HCT116 (cell line): ENCODE measurements at regions not wholly inside any gene's neighbourhood (a gene's known extent, or its start where the extent isn't known, plus 50 kb on each side); places are given as distances from the start of the nearest gene placed in this dataset.

Experiments
- ATAC-seq: fragments of 200-7000 bp; cut with Tn5 transposase; 2 replicates; pipeline ENCODE4 v1.9.1; 2020; ENCODE audit warnings: mild to moderate bottlenecking, moderate library complexity
- BruUV-seq: library from RNA; stranded (reverse); fragments of 400-500 nt; replicated peaks from 2 replicates; lab custom pipeline; 2021; lab: Mats Ljungman, UMichigan
- CTCF ChIA-PET: fragments of 300-600 bp; sonication (Branson Sonifier 250); formaldehyde crosslinking; loops from one replicate; lab custom pipeline; 2021; ENCODE audit warnings: antibody characterized with exemption; lab: Charles Lee
- POLR2A ChIA-PET: fragments of 300-600, 350-600 bp; sonication (Branson Sonifier 250); formaldehyde crosslinking; loops from one replicate; lab custom pipeline; 2021; ENCODE audit warnings: antibody characterized with exemption; lab: Charles Lee
- RAD21 ChIA-PET, 2 experiments: fragments of 300-600 bp; sonication (Branson Sonifier 250); formaldehyde crosslinking; loops; one replicate each; lab custom pipeline; 2023; ENCODE audit warnings: low total read pairs in 2 of 2; ENCODE audit not compliant: uncharacterized antibody in 2 of 2, unreplicated experiment in 2 of 2, low non-redundant PET in 1 of 2; lab: Charles Lee
- DNase-seq: peaks from one replicate; pipeline ENCODE4 v3.0.0-alpha.2; 2010; ENCODE audit warnings: low read depth, low spot score
- H2AFZ ChIP-seq: fragments of 200-600 bp; shearing (Covaris generic), sonication (generic); 2 replicates; pipeline ENCODE4 v1.6.1; 2017; ENCODE audit warnings: low read depth, mixed run types, mixed read lengths, antibody characterized with exemption, low read length; ENCODE audit not compliant: poor library complexity, severe bottlenecking
- H3K27ac ChIP-seq: 2 replicates; pipeline ENCODE4 v1.5.1; 2012; ENCODE audit warnings: low read depth, low read length
- H3K27me3 ChIP-seq: fragments of 200-600 bp; sonication (generic); 2 replicates; pipeline ENCODE4 v1.6.1; 2016; ENCODE audit warnings: mixed run types, low read length, mixed read lengths; ENCODE audit not compliant: insufficient read depth
- H3K36me3 ChIP-seq, 2 experiments: fragments of 200-500 bp in 1 of 2; fragments of 200-600 bp in 1 of 2; sonication (Bioruptor generic) in 1 of 2; sonication (generic) in 1 of 2; 2 replicates each; pipeline versions ENCODE4 v1.5.1 to v1.6.1; 2014 to 2016; ENCODE audit warnings: low read length in 2 of 2, inconsistent platforms in 1 of 2, mixed read lengths in 1 of 2, mixed run types in 1 of 2; ENCODE audit not compliant: insufficient read depth in 2 of 2, control insufficient read depth in 1 of 2
- H3K4me1 ChIP-seq, 2 experiments: fragments of 200-600 bp in 1 of 2; sonication (generic) in 1 of 2; 2 replicates each; pipeline versions ENCODE4 v1.5.1 to v1.6.1; 2012 to 2017; ENCODE audit warnings: low read length in 2 of 2, inconsistent platforms in 1 of 2, mild to moderate bottlenecking in 1 of 2, mixed read lengths in 1 of 2, mixed run types in 1 of 2, moderate library complexity in 1 of 2; ENCODE audit not compliant: insufficient read depth in 2 of 2, control insufficient read depth in 1 of 2
- H3K4me2 ChIP-seq: fragments of 200-600 bp; sonication (generic); 2 replicates; pipeline ENCODE4 v1.6.1; 2017; ENCODE audit warnings: mixed run types, low read length, mixed read lengths
- H3K4me3 ChIP-seq, 2 experiments: fragments of 200-600 bp in 1 of 2; sonication (generic) in 1 of 2; replicated peaks in 1 of 2; 2 replicates each; pipeline ENCODE4 v1.5.1; 2011 to 2016; ENCODE audit warnings: low read length in 2 of 2, control low read depth in 1 of 2, low read depth in 1 of 2, mild to moderate bottlenecking in 1 of 2, mixed read lengths in 1 of 2, mixed run types in 1 of 2
- H3K79me2 ChIP-seq: fragments of 200-600 bp; sonication (generic); 2 replicates; pipeline ENCODE4 v1.6.1; 2017; ENCODE audit warnings: mild to moderate bottlenecking, mixed run types, low read length, moderate library complexity, mixed read lengths; ENCODE audit not compliant: insufficient read depth
- H3K9ac ChIP-seq: fragments of 200-600 bp; sonication (generic); 2 replicates; pipeline ENCODE4 v1.6.1; 2016; ENCODE audit warnings: low read length, mixed read lengths
- H3K9me2 ChIP-seq: fragments of 200-600 bp; sonication (generic), shearing (Covaris generic); 2 replicates; pipeline ENCODE4 v1.6.1; 2017; ENCODE audit warnings: mixed run types, mild to moderate bottlenecking, moderate library complexity; ENCODE audit not compliant: insufficient read depth
- H3K9me3 ChIP-seq, 2 experiments: fragments of 200-500 bp in 1 of 2; fragments of 200-600 bp in 1 of 2; sonication (Bioruptor generic) in 1 of 2; sonication (generic) in 1 of 2; 2 replicates each; pipeline ENCODE4 v1.6.1; 2014 to 2017; ENCODE audit warnings: low read length in 2 of 2, mixed read lengths in 2 of 2, inconsistent platforms in 1 of 2, low read depth in 1 of 2, mild to moderate bottlenecking in 1 of 2, mixed run types in 1 of 2, moderate library complexity in 1 of 2; ENCODE audit not compliant: control insufficient read depth in 1 of 2, insufficient read depth in 1 of 2
- H4K20me1 ChIP-seq: fragments of 200-600 bp; sonication (generic), shearing (Covaris generic); 2 replicates; pipeline ENCODE4 v1.6.1; 2017; ENCODE audit warnings: mixed run types, mild to moderate bottlenecking, moderate library complexity; ENCODE audit not compliant: insufficient read depth
- ATF3 ChIP-seq: IDR thresholded peaks from 2 replicates; pipeline ENCODE4 v1.6.1; 2012
- CBX3 ChIP-seq: IDR thresholded peaks from 2 replicates; pipeline ENCODE4 v1.6.1; 2012; ENCODE audit warnings: low read depth
- CEBPB ChIP-seq: IDR thresholded peaks from 2 replicates; pipeline ENCODE4 v1.6.1; 2012; ENCODE audit warnings: low read depth
- JUND ChIP-seq: IDR thresholded peaks from 2 replicates; pipeline ENCODE4 v1.6.1; 2012
- MAX ChIP-seq: IDR thresholded peaks from 2 replicates; pipeline ENCODE4 v1.6.1; 2012
- POLR2AphosphoS5 ChIP-seq: IDR thresholded peaks from 2 replicates; pipeline ENCODE4 v1.6.1; 2011; ENCODE audit warnings: mild to moderate bottlenecking, low read depth, low read length, moderate library complexity
- SIN3A ChIP-seq: IDR thresholded peaks from 2 replicates; pipeline ENCODE4 v1.6.1; 2012; ENCODE audit warnings: low read depth
- SP1 ChIP-seq: IDR thresholded peaks from 2 replicates; pipeline ENCODE4 v1.6.1; 2012; ENCODE audit warnings: low read depth
- SRF ChIP-seq: IDR thresholded peaks from 2 replicates; pipeline ENCODE4 v1.6.1; 2012; ENCODE audit warnings: low read depth
- TCF7L2 ChIP-seq: IDR thresholded peaks from 2 replicates; pipeline ENCODE4 v1.7.0; 2011; ENCODE audit warnings: borderline replicate concordance, inconsistent platforms; ENCODE audit not compliant: insufficient read depth, insufficient read length; ENCODE audit errors: extremely low read depth
- ZFX ChIP-seq: fragments of 450-650 bp; IDR thresholded peaks from 2 replicates; pipeline ENCODE4 v1.6.1; 2017
- ZNF274 ChIP-seq: fragments of 200-500 bp; sonication (Bioruptor generic); IDR thresholded peaks from 2 replicates; pipeline ENCODE4 v1.6.1; 2014; ENCODE audit warnings: mild to moderate bottlenecking, low read depth, low read length, inconsistent platforms
- intact Hi-C: fragments of 100-400 bp; cut with micrococcal nuclease; formaldehyde crosslinking; loops from 2 replicates; pipeline ENCODE4 v1.10.0; 2022
- TF ChIP-seq, protein P1 (sequence below), 3 experiments: fragments of 200-600 bp in 1 of 3; sonication (generic) in 1 of 3; IDR thresholded peaks in 2 of 3; conservative IDR thresholded peaks in 1 of 3; 2 replicates each; pipeline ENCODE4 v1.5.1; 2012 to 2017; ENCODE audit warnings: low read depth in 2 of 3, low read length in 2 of 3, antibody characterized with exemption in 1 of 3, borderline replicate concordance in 1 of 3, control low read depth in 1 of 3, mild to moderate bottlenecking in 1 of 3, mixed read lengths in 1 of 3, mixed run types in 1 of 3, moderate library complexity in 1 of 3; ENCODE audit not compliant: insufficient read depth in 1 of 3

GRCh38 chr1:95475686-95476457 lies 241.9 kb downstream of the RWDD3 start:
- TF ChIP-seq MAX (no peak), POLR2AphosphoS5 (no peak), ZNF274 (no peak), SRF (no peak)
- no peak overlapping the region for H3K9ac ChIP-seq
- no peaks in the 10 kb centered on the region for H4K20me1 ChIP-seq
- H3K4me2 ChIP-seq = no peak overlapping the region
- no peaks in the 10 kb centered on the region for H3K9me2 ChIP-seq
- ChIA-PET POLR2A (no interaction called here), RAD21 (no interaction called here), CTCF (no interaction called here)
- no peak for DNase-seq
- intact Hi-C loops = no loop called here
- no TSS peak for BruUV-seq
- no peaks in the 10 kb centered on the region for H3K79me2 ChIP-seq
- H3K4me1 ChIP-seq = no peaks in the 10 kb centered on the region
- H3K27ac ChIP-seq = no peak overlapping the region
- H2AFZ ChIP-seq = no peak overlapping the region
- H3K9me3 ChIP-seq = no peaks in the 10 kb centered on the region
- ATAC-seq = no peak
- no peaks in the 10 kb centered on the region for H3K27me3 ChIP-seq
- H3K36me3 ChIP-seq = no peaks in the 10 kb centered on the region
- H3K4me3 ChIP-seq = no peak overlapping the region

DNA sequence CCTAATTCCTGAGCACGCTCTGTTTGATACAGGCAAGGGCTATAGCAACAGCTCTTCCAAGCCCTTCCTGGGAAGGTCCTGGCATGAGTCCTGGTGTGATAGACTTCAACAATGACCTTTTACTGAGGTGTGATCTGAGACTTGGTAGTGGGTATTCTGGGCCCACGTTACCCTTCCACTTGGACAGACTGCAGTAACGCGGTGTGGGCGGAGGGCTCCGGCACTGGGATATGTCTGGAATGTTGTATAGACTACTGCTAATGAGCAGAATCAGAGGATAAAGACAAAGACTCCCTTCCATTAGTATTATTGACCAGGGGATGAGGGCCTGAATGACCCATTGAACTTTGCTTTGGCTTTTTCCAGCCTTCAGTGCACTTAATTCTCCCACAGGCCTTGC lies 262.3 kb downstream of the RWDD3 start:
- Histone ChIP-seq H3K27ac (no peak overlapping the region), H3K36me3 (no peaks in the 10 kb centered on the region), H3K4me3 (no peak overlapping the region), H3K9me2 (no peaks in the 10 kb centered on the region), H3K4me1 (no peaks in the 10 kb centered on the region), H3K79me2 (no peaks in the 10 kb centered on the region), H3K9ac (no peak overlapping the region), H3K9me3 (no peaks in the 10 kb centered on the region), H3K27me3 (no peaks in the 10 kb centered on the region), H3K4me2 (no peak overlapping the region), H2AFZ (no peak overlapping the region), H4K20me1 (no peaks in the 10 kb centered on the region)
- no peak for DNase-seq
- TF ChIP-seq ZFX (no peak), ATF3 (no peak), SP1 (no peak), TCF7L2 (no peak), POLR2AphosphoS5 (no peak), CBX3 (no peak), CEBPB (no peak), JUND (no peak), SIN3A (no peak)
- TF ChIP-seq, protein P1, sequence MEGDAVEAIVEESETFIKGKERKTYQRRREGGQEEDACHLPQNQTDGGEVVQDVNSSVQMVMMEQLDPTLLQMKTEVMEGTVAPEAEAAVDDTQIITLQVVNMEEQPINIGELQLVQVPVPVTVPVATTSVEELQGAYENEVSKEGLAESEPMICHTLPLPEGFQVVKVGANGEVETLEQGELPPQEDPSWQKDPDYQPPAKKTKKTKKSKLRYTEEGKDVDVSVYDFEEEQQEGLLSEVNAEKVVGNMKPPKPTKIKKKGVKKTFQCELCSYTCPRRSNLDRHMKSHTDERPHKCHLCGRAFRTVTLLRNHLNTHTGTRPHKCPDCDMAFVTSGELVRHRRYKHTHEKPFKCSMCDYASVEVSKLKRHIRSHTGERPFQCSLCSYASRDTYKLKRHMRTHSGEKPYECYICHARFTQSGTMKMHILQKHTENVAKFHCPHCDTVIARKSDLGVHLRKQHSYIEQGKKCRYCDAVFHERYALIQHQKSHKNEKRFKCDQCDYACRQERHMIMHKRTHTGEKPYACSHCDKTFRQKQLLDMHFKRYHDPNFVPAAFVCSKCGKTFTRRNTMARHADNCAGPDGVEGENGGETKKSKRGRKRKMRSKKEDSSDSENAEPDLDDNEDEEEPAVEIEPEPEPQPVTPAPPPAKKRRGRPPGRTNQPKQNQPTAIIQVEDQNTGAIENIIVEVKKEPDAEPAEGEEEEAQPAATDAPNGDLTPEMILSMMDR (IDR thresholded peaks at IDR 0.05 in 2 of 3, conservative IDR thresholded peaks at IDR 0.05 in 1 of 3; ENCODE audit: borderline replicate concordance in 1 of 3, insufficient read depth in 1 of 3, low read depth in 2 of 3, low read length in 2 of 3) = no peak
- no peak for ATAC-seq
- CTCF ChIA-PET = no interaction called here
- POLR2A ChIA-PET = no interaction called here
- intact Hi-C loops = no loop called here
- no TSS peak for BruUV-seq
- RAD21 ChIA-PET = no interaction called here
